ENCODE measurements at regions not wholly inside any gene's neighbourhood (a gene's known extent, or its start where the extent isn't known, plus 50 kb on each side); places are given as distances from the start of the nearest gene placed in this dataset.

DNA sequence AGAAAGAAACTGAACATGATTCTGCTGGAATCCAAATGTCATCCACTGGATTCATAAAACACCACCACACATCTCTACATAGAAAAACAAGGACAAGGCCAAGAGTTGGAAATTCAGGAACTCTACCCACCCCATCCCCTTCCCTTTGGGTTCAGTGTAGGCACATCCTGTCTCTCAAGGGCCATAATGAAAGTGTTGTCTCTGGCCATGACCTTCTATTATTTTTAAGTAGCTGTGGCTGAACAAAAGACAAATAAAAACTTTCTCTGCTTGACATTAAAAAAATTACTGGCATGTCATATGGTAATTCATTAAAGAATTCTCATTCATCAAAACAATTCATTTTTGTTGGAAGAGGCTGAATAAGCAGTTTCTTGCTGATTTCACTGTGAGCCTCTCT, 54.9 kb upstream of the ZBTB18 start:
- Histone ChIP-seq H3K36me3 (ENCODE audit: control insufficient read depth, insufficient read depth, low read length) (no peaks in the 10 kb centered on the region), H3K27me3 (ENCODE audit: control insufficient read depth, insufficient read depth, low read length, poor library complexity, severe bottlenecking) (no peaks in the 10 kb centered on the region), H3K4me1 (ENCODE audit: control insufficient read depth, insufficient read depth, low read length) (no peaks in the 10 kb centered on the region), H3K4me3 (ENCODE audit: insufficient read depth, low read depth, low read length) (no peak overlapping the region), H3K27ac (ENCODE audit: insufficient read depth, low read depth, low read length, poor library complexity, severe bottlenecking) (no peak overlapping the region), H3K9me3 (ENCODE audit: control insufficient read depth, low read length) (no peaks in the 10 kb centered on the region)

DNA sequence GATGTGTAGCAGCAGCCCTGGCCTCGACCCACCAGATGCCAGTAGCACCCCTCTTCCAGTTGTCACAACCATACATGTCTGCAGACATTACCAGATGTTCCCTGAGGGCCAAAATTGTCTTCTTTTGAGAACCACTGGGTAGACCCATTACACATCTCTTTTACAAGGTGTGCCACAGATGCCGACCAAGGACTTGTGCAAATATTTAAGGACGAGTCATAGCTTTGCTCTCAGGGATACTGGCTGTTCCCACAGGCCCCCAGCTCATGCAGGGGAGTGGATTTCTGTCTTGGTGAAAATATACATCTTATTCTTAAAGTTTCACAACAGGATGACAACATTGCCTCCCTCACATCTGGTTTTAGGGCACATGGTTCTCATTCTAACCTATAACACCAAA, 59.4 kb upstream of the ZBTB18 start:
- Histone ChIP-seq H3K9me3 (ENCODE audit: control insufficient read depth, low read length) (no peaks in the 10 kb centered on the region), H3K27me3 (ENCODE audit: control insufficient read depth, insufficient read depth, low read length, poor library complexity, severe bottlenecking) (no peaks in the 10 kb centered on the region), H3K4me1 (ENCODE audit: control insufficient read depth, insufficient read depth, low read length) (no peaks in the 10 kb centered on the region), H3K4me3 (ENCODE audit: insufficient read depth, low read depth, low read length) (no peak overlapping the region), H3K36me3 (ENCODE audit: control insufficient read depth, insufficient read depth, low read length) (no peaks in the 10 kb centered on the region), H3K27ac (ENCODE audit: insufficient read depth, low read depth, low read length, poor library complexity, severe bottlenecking) (no peak overlapping the region)
- 86 to 89% methylated on average over 3 of the region's 3 CpGs for WGBS, 2 experiments

GRCh38 chr1:243984788-243985187, 66.3 kb upstream of the ZBTB18 start:
- Histone ChIP-seq H3K9me3 (ENCODE audit: control insufficient read depth, low read length) (no peaks in the 10 kb centered on the region), H3K4me3 (ENCODE audit: insufficient read depth, low read depth, low read length) (no peak overlapping the region), H3K27me3 (ENCODE audit: control insufficient read depth, insufficient read depth, low read length, poor library complexity, severe bottlenecking) (no peaks in the 10 kb centered on the region), H3K27ac (ENCODE audit: insufficient read depth, low read depth, low read length, poor library complexity, severe bottlenecking) (no peak overlapping the region), H3K36me3 (ENCODE audit: control insufficient read depth, insufficient read depth, low read length) (no peaks in the 10 kb centered on the region), H3K4me1 (ENCODE audit: control insufficient read depth, insufficient read depth, low read length) (no peaks in the 10 kb centered on the region)
- 94% methylated on average over 10 of the region's 10 CpGs for WGBS, 2 experiments

DNA sequence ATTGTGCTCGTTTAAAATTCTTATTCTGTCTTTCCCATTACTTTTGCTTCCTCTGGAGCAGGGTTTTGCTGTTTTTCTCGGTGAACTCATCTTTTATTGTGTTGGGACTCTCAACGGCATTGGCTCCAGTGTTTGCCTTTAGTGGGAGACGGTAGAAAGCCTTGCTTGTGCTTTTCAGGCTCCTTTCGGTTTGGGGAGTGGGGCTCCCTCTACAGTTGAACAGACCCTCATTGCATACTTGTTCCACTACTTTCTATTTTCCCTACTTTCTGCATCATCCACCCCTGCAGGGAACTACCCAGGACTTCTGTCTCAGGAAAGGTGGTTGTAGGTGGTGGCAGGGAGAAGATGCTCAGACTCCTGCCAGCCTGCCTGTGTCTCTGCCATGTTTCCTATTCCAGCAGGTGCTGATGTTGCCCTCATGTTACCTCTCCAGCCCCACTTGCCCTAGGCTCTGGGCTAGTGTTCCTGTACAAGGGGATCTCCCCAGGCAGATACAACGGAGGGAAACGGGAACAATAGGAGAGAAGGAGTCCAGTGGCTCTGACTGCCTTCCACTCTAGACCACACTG, 68.5 kb upstream of the ZBTB18 start:
- H3K4me1 ChIP-seq (ENCODE audit: control insufficient read depth, insufficient read depth, low read length): no peaks in the 10 kb centered on the region
- H3K36me3 ChIP-seq (ENCODE audit: control insufficient read depth, insufficient read depth, low read length): no peaks in the 10 kb centered on the region
- no peak overlapping the region for H3K27ac ChIP-seq (ENCODE audit: insufficient read depth, low read depth, low read length, poor library complexity, severe bottlenecking)
- H3K9me3 ChIP-seq (ENCODE audit: control insufficient read depth, low read length): no peaks in the 10 kb centered on the region
- 56 to 59% methylated on average over 7 of the region's 7 CpGs for WGBS, 2 experiments
- H3K4me3 ChIP-seq (ENCODE audit: insufficient read depth, low read depth, low read length): no peak overlapping the region
- H3K27me3 ChIP-seq (ENCODE audit: control insufficient read depth, insufficient read depth, low read length, poor library complexity, severe bottlenecking): no peaks in the 10 kb centered on the region

DNA sequence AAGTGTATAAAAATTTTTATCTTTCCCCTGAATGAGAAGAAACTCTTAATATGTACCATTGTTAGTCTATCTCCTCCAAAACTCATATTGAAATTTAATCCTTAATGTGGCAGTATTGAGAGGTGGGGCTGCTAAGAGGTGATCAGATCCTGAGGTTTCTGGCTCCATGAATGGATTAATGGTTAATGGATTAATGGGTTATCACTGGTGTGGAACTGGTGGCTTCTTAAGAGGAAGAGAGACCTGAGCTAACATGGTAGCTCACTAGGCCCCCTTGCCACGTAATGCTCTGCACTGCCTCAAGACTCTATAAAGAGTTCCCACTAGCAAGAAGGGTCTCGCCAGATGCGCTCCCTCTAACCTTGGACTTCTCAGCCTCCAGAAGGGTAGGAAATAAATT, 70.6 kb upstream of the ZBTB18 start:
- Histone ChIP-seq H3K9me3 (ENCODE audit: control insufficient read depth, low read length) (no peaks in the 10 kb centered on the region), H3K27me3 (ENCODE audit: control insufficient read depth, insufficient read depth, low read length, poor library complexity, severe bottlenecking) (no peaks in the 10 kb centered on the region), H3K4me1 (ENCODE audit: control insufficient read depth, insufficient read depth, low read length) (no peaks in the 10 kb centered on the region), H3K4me3 (ENCODE audit: insufficient read depth, low read depth, low read length) (no peak overlapping the region), H3K27ac (ENCODE audit: insufficient read depth, low read depth, low read length, poor library complexity, severe bottlenecking) (no peak overlapping the region), H3K36me3 (ENCODE audit: control insufficient read depth, insufficient read depth, low read length) (no peaks in the 10 kb centered on the region)
- WGBS, 2 experiments: 92 to 96% methylated on average over 3 of the region's 3 CpGs

DNA sequence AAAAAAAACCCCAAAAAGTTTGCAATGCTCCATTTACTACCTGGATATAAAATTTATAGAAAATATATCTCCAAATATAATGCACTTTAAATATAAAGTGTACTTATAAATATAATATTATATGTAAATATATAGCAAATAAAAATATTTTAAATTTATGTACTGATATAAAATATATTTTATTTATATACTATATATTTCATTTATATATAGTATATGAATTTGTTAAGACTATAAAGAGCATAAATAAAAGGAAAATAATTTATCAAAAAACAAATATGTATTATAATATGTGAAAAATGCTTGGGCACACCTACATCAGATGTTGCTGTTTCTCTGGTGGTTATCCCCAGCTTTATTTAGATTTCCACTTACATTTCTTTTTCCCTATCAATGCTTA, 71.0 kb upstream of the ZBTB18 start:
- no peaks in the 10 kb centered on the region for H3K27me3 ChIP-seq (ENCODE audit: control insufficient read depth, insufficient read depth, low read length, poor library complexity, severe bottlenecking)
- H3K4me1 ChIP-seq (ENCODE audit: control insufficient read depth, insufficient read depth, low read length): no peaks in the 10 kb centered on the region
- no peaks in the 10 kb centered on the region for H3K36me3 ChIP-seq (ENCODE audit: control insufficient read depth, insufficient read depth, low read length)
- no peaks in the 10 kb centered on the region for H3K9me3 ChIP-seq (ENCODE audit: control insufficient read depth, low read length)
- no peak overlapping the region for H3K27ac ChIP-seq (ENCODE audit: insufficient read depth, low read depth, low read length, poor library complexity, severe bottlenecking)
- H3K4me3 ChIP-seq (ENCODE audit: insufficient read depth, low read depth, low read length): no peak overlapping the region

GRCh38 chr1:243979396-243979795, 71.7 kb upstream of the ZBTB18 start:
- Histone ChIP-seq H3K27ac (ENCODE audit: insufficient read depth, low read depth, low read length, poor library complexity, severe bottlenecking) (no peak overlapping the region), H3K4me3 (ENCODE audit: insufficient read depth, low read depth, low read length) (no peak overlapping the region), H3K27me3 (ENCODE audit: control insufficient read depth, insufficient read depth, low read length, poor library complexity, severe bottlenecking) (no peaks in the 10 kb centered on the region), H3K9me3 (ENCODE audit: control insufficient read depth, low read length) (no peaks in the 10 kb centered on the region), H3K4me1 (ENCODE audit: control insufficient read depth, insufficient read depth, low read length) (no peaks in the 10 kb centered on the region), H3K36me3 (ENCODE audit: control insufficient read depth, insufficient read depth, low read length) (no peaks in the 10 kb centered on the region)
- 95 to 96% methylated on average over 14 to 18 of the region's 18 CpGs for WGBS, 2 experiments

GRCh38 chr1:243977094-243977493, 74.0 kb upstream of the ZBTB18 start:
- no peaks in the 10 kb centered on the region for H3K27me3 ChIP-seq (ENCODE audit: control insufficient read depth, insufficient read depth, low read length, poor library complexity, severe bottlenecking)
- 84 to 87% methylated on average over 4 to 5 of the region's 5 CpGs for WGBS, 2 experiments
- H3K36me3 ChIP-seq (ENCODE audit: control insufficient read depth, insufficient read depth, low read length): no peaks in the 10 kb centered on the region
- H3K27ac ChIP-seq (ENCODE audit: insufficient read depth, low read depth, low read length, poor library complexity, severe bottlenecking): no peak overlapping the region
- no peaks in the 10 kb centered on the region for H3K9me3 ChIP-seq (ENCODE audit: control insufficient read depth, low read length)
- no peak overlapping the region for H3K4me3 ChIP-seq (ENCODE audit: insufficient read depth, low read depth, low read length)
- no peaks in the 10 kb centered on the region for H3K4me1 ChIP-seq (ENCODE audit: control insufficient read depth, insufficient read depth, low read length)

GRCh38 chr1:243974451-243975292, 76.4 kb upstream of the ZBTB18 start:
- Histone ChIP-seq H3K4me3 (ENCODE audit: insufficient read depth, low read depth, low read length) (no peak overlapping the region), H3K27ac (ENCODE audit: insufficient read depth, low read depth, low read length, poor library complexity, severe bottlenecking) (no peak overlapping the region), H3K27me3 (ENCODE audit: control insufficient read depth, insufficient read depth, low read length, poor library complexity, severe bottlenecking) (no peaks in the 10 kb centered on the region), H3K4me1 (ENCODE audit: control insufficient read depth, insufficient read depth, low read length) (peaks cover 3% of the 10 kb centered on the region), H3K36me3 (ENCODE audit: control insufficient read depth, insufficient read depth, low read length) (no peaks in the 10 kb centered on the region), H3K9me3 (ENCODE audit: control insufficient read depth, low read length) (no peaks in the 10 kb centered on the region)
- WGBS, 2 experiments: 85 to 90% methylated on average over 10 of the region's 10 CpGs

- Histone ChIP-seq H3K27ac (ENCODE audit: insufficient read depth, low read depth, low read length, poor library complexity, severe bottlenecking) (no peak overlapping the region), H3K27me3 (ENCODE audit: control insufficient read depth, insufficient read depth, low read length, poor library complexity, severe bottlenecking) (no peaks in the 10 kb centered on the region), H3K36me3 (ENCODE audit: control insufficient read depth, insufficient read depth, low read length) (no peaks in the 10 kb centered on the region), H3K9me3 (ENCODE audit: control insufficient read depth, low read length) (no peaks in the 10 kb centered on the region), H3K4me3 (ENCODE audit: insufficient read depth, low read depth, low read length) (no peak overlapping the region), H3K4me1 (ENCODE audit: control insufficient read depth, insufficient read depth, low read length) (peaks cover 17% of the 10 kb centered on the region)
- 81 to 96% methylated on average over 3 to 4 of the region's 4 CpGs for WGBS, 2 experiments
Measured at GRCh38 chr1:243973169-243973568, 77.9 kb upstream of the ZBTB18 start.

All from ectodermal cell (in vitro differentiated cells).